Breast epithelium (tissue), 3 donors: ENCODE measurements at regions not wholly inside any gene's neighbourhood (a gene's known extent, or its start where the extent isn't known, plus 50 kb on each side); places are given as distances from the start of the nearest gene placed in this dataset.

ENCODE experiments used
- POLR2AphosphoS5 ChIP-seq, 3 donors: sonication (generic); formaldehyde crosslinking; IDR thresholded peaks; one replicate each; pipeline ENCODE4 v1.6.1; 2017; ENCODE audit warnings: antibody characterized with exemption in 3 of 3
- TF ChIP-seq, protein P1 (sequence below), 3 donors: fragments of 450-650 bp; IDR thresholded peaks; one replicate each; pipeline ENCODE4 v1.5.1; 2016 to 2017; ENCODE audit warnings: antibody characterized with exemption in 3 of 3, mild to moderate bottlenecking in 3 of 3, moderate library complexity in 3 of 3

DNA sequence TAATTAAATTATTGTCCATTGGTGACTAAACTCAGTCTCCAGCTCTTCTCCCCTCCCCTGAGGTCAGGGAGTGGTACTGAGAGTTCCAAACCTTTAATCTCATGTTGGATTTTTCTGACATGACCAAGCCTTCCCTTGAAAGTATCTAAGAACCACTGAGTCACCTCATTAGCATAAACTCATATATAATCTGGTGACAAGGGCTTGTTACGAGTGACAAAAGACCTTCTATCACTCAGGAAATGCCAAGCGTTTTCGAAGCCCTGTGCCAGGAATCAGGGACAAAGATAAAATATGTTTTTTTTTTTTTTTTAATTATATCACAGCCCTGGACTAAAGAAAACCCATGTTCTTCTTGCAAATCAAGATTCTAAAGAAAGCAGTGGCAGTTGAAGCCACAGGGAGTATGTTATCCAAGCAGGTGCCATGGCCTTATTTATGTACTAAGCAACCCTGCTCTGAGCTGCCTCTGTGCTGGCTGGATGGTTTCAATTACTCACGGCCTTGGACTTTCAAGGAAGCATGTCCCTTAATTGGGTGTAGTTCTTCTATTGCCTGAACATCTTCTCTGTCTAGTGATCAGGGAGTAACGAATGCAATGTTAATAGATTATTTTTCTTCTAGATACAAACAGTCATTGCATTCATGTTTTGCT, 169.0 kb upstream of the PRKCQ start:
- TF ChIP-seq, protein P1, sequence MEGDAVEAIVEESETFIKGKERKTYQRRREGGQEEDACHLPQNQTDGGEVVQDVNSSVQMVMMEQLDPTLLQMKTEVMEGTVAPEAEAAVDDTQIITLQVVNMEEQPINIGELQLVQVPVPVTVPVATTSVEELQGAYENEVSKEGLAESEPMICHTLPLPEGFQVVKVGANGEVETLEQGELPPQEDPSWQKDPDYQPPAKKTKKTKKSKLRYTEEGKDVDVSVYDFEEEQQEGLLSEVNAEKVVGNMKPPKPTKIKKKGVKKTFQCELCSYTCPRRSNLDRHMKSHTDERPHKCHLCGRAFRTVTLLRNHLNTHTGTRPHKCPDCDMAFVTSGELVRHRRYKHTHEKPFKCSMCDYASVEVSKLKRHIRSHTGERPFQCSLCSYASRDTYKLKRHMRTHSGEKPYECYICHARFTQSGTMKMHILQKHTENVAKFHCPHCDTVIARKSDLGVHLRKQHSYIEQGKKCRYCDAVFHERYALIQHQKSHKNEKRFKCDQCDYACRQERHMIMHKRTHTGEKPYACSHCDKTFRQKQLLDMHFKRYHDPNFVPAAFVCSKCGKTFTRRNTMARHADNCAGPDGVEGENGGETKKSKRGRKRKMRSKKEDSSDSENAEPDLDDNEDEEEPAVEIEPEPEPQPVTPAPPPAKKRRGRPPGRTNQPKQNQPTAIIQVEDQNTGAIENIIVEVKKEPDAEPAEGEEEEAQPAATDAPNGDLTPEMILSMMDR (IDR thresholded peaks at IDR 0.05) = no peak
- TF ChIP-seq POLR2AphosphoS5 (IDR thresholded peaks at IDR 0.05) = no peak
